HPDE6-E6E7 (cell line): ENCODE measurements at regions not wholly inside any gene's neighbourhood (a gene's known extent, or its start where the extent isn't known, plus 50 kb on each side); places are given as distances from the start of the nearest gene placed in this dataset.
A peak's percentile ranks its signal among the peaks of the same experiment; 100 is the strongest.

Source experiments
- DNase-seq: peaks from one replicate; pipeline ENCODE4 v3.0.0; 2011; ENCODE audit warnings: missing footprints; ENCODE audit errors: extremely low spot score

DNA sequence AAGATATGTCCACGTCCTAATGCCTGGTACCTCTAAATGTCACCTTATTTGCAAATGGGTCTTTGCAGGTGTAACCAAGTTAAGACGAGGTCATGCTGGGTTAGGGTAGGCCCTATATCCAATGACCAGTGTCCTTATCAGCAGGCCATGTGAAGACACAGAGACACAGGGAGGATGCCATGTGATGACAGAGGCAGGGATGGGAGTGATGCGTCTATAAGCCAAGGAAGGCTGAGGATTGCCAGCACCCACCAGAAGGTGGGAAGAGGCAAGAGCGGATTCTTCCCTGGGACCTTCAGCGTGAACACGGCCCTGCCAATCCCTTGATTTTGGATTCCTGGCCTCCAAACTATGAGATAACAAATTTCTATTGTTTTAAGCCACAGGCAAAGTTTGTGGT, 123.4 kb upstream of the CXCL14 start:
- DNase-seq: no peak

DNA sequence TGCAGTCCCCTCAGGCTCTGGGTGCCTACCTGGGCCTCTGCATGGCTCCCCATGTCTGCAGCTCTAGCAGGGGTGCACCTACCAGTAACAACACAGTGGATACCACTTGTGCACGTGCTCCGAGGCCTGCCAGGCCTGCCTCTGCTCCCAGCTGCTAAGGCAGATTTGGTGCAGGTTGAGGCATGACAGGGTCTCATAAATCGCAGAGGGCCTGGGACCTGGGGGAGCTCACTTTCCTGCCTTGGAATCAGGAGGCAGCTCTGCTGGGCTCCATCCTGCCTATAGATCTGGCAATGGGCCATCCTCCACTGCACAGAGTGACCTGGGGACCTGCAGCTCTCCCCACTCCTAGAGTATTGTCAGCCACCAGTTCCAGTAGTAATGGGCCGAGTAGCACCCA, 121.9 kb upstream of the CXCL14 start:
- no peak for DNase-seq

DNA sequence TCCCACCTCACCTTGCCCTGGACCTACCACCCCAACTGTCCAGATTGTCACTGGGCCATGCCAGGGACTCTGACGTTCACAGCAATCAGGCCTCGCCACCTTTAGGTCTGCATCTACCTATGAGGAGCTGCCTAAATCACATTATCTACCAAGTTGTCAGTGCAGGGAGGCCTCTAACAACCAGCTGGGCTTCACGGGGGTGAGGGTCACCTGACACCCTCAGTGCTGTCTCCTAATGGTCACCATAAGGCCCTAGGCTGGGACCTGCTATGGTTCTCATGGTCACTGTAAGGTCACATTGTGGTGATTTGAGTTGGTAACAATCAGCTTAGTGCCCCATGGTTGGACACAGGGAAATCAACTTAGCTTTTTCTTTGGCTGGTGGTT, 119.2 kb upstream of the CXCL14 start:
- DNase-seq: no peak

DNA sequence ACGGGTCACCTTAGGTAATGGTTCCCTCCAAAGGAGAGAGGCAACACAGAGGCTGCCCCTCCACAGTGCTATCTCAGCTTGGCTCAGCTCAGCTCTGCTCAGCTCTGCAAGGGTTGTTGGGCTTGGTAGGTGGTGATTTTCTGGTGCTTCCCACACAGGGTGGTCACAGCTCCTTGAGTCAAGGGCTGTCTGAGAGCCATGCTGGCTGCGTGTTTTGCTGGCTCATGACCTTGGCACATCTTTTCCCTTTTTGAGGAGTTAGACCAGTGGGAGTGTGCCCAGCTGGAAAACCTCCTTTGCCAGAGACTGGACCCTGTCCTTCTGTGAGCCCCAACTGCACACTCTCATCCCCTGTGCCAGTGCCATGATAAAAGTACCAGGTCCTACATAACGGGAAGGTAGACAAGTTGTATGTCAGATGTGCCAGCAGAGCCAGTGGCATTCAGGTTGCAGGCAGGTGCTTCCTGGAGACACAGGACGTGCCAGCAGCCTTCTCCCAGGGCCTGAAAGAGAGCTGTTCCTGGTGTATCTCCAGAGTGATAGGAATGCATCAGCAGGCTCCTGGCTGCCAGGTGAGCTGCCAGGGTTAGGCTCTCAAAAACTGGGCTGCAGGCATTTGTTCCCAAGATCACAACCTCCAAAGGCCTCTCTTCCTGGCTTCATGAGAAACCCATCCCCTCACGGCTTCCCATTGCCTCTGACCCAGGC, 118.6 kb upstream of the CXCL14 start:
- DNase-seq: no peak

DNA sequence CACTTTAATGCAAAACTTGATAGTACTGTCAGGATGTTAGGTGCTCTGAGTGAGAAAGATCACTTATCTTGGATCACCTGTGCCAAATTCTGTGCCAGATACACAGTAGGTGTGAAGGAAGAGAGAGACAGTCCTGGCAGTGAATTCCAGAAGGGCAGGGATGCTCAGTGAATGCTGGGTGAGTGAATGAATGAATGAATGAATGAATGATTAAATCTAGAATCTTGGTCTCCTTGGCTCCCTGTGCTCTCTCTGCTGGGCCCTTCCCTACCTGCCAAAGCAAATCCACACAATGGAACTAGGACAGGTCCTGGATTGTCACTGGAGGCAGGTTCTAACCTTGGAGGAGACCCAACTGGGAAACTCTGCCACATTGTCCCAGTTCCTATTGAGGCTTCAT, 117.5 kb upstream of the CXCL14 start:
- no peak for DNase-seq

DNA sequence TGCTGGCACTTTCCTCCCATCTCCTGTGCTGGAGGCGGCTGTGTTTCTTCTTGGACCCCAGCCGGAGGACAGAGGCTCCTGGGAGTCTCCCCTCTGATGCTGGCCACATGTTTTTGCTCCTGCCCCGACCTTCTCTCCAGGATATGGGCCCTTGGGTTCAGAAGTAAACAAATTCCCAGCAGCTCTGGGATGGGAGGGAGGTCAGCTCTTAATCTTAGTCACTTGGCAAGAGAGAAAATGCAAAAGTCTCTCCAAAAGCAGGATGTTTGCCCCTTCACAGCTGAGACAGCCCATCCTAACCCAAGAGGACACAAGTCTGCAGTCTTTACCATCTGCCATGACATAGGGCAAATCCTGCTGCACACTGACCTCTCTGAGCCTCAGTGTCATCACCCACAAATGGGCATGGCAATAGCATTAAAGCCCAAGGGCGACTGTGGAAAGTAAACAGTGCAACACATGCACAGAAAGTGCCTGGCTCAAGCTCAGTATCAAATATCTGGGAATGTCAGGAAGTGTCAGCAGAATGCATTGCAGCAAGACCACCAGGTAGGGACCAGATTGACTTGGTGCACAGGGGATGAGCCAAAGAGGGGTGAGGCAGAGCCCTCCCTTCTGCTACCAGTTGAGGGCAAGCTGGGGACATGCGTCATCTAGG, 117.0 kb upstream of the CXCL14 start:
- DNase-seq: no peak

DNA sequence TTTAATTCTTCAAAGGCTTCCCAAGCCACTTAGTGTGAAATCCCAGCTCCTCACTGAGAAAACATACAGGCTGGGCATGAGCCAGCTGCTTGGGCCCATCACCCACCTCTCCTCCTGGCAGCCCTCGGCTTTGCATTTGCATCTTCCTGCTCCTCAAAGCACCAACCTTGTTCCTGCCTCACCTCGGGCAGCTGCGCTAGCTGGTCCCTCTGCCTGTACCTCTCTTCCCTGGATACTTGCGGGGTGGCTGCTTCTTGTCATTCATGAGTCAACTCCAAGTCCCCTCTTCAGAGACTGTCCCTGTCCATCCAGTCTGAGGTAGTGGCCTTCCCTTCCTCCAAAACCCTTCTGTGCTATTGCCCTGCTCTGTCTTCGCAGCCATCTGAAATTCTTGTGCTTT, 116.1 kb upstream of the CXCL14 start:
- DNase-seq: no peak

DNA sequence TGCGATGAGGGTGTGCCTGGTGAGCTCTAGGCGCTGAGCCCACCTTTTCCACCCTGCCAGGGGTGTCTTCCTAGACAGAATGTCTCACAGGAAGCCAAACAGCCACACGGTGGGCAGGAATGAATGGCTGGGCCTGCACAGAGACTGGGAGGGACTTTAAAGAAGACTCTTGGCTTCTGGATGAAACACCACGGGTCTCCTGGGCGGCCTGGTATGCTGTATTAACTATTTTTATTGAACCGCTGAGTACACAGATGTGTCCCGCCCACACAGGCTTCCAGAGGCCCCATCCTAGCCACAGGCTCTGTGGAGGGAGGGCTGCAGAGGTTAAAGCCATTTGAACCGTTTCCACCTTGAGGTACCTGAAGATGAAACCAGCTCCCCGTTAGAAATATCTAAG, 115.2 kb upstream of the CXCL14 start:
- no peak for DNase-seq

DNA sequence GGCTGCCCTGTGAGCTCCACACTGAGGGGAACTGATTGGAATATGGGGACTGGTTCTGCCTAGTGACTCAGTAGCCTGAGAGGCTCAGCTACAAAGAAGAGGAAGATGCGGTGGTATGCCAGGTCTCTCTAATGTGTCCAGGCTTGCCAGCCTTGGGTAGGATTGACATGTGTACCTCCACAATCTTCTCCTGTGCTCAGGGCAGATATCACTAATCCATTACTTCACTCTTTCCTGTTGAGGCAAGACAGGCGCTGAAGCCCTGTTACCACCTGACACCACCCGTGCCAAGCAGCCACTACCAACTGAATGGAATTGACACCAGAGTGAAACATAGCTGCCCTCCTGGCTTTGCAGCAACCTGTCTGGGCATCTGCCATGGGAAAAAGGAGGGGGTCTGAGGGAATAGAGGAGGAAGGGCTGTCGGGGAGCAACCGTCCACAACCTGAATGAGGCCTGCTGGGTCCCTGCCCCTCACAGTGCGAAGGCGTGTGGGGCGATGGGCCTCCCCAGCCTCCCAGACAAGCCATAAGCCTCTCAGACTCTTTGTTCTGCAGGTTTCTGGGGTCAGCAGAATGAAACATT, 114.7 kb upstream of the CXCL14 start:
- DNase-seq: peak; percentile 91

DNA sequence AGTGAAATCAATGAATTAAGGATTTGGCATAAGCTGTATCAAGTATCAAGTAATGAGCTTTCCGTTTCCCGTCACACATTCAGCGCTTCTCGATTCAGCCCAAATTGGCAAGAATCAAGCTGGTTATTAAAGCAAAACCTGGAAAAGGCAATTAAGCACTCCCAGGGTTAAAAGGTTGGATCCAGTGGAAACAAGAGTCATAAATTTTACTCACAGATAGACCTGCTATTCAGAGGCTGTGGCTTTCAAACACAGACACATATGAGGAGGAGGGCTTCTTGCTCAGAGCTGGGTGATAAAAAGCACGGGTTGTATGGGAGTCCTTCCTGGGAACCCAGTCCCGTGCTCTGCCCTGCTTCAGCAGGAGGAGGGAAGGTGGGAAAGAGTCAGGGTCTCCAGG, 112.3 kb upstream of the CXCL14 start:
- no peak for DNase-seq

DNA sequence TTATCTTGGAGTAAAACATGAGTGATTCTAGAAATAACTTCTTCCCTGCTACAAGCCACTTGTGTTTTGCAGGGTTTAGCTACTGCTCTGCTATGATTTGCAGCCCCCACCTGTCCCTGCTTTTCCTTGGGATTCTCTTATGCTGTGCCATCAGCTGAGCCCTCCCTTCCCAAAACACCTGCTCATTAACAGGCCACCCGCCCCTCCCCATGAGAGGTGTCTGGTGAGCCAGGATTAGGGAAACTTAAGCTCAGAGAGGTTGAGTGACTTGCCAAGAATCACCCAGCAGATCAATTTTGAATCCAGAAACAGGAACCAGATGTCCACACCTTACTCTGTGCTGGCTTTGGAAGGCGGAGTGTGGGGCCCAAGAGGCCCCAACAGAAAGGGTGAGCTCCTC, 111.7 kb upstream of the CXCL14 start:
- DNase-seq: no peak

DNA sequence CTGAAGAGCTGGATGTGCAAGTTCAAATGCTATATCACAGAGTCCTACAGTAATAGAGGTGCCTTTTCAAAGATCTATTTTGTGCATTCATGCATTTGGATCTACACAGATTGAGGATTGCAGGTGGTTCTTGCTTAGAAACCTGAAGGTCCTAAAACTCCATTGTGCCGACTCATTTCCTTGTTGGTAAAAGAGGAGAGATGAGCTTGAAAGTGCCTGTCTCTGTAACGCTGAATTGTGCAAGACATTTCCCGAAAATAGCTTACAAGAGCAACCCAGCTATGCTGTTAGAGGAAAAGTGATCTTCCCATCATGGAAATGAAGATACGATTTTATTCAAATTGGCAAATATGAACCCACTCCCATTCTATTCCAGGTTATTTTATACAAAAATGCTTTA, 110.7 kb upstream of the CXCL14 start:
- no peak for DNase-seq

DNA sequence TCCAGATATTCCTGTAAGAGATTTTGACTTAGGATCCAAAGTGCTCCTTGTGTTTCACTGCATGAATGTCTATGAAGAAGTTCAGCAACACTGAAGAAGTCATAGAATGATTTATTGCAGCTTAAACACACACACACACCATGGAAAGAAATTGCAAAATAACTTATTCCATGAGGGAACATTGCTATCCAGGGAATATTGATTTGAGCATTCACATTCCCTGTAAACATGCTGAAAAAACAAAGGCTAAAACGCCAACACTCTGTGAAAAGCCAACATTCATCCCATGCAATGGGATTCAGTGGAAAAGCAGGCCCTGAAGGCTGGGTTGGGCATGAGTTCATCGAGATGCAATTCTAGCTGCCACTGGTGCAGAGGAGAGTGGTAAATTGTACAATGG, 109.6 kb upstream of the CXCL14 start:
- no peak for DNase-seq

DNA sequence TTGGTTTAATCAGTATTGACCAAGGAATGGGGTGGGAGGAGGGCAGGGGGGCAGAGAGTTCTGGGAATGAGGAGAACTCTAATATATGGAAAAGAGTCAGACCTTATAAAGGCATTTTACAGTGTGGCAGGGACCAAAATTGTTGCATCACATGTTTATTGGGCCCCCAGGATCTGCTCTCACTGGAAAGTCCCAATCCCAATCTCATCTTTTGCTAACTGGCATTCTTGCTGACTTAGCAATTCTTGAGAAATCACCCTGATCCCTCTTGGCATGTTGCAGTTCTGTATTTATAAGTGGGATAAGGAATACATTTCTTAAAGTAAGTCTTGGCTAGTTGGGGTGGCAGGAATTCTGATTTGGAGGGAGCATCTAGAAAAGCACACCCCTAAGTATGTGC, 104.4 kb upstream of the CXCL14 start:
- DNase-seq: no peak

DNA sequence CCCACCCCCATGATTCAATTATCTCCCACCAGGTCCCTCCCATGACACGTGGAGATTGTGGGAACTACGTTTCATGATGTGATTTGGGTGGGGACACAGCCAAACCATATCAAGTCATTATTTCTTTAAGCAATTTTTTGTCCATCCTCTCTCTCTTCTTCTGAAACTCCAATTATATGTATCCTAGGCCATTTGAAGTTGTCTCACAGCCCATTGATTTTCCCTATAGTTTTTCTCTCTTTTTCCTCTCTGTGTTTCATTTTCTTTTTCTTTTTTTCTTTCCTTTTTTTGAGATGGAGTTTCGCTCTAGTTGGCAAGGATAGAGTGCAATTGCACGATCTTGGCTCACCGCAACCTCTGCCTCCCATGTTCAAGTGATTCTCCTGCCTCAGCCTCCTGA, 101.9 kb upstream of the CXCL14 start:
- DNase-seq: no peak

DNA sequence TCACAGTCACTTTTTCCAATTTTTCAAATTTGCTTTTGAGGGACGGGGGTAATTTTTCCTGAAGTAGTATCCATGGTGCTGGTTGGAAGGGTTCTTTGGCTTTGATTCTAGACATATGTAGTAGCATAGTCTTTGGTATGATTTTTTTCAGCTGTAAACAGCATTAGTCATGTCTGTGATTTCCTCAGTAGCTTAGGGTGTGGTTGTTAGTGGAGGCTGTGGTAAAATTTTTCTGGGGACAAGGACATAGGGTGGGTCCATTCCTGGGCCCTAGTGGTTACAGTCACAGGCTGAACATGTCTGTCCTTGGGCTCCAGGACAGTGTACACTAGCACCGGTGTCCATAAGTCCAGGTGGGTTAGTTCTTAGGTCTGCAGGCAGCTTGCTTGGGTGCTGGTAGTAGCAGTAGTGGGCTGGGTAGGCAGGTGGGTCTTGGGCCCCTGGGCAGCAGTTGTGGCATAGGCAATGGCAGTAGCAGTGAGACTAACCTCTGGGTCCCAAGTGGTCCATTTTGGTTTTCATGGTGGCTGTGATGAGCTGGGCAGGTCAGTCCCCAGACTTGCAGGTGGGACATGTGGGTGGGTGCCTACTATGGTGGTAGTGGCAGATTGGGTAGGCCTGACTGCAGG, 100.0 kb upstream of the CXCL14 start:
- DNase-seq: no peak

DNA sequence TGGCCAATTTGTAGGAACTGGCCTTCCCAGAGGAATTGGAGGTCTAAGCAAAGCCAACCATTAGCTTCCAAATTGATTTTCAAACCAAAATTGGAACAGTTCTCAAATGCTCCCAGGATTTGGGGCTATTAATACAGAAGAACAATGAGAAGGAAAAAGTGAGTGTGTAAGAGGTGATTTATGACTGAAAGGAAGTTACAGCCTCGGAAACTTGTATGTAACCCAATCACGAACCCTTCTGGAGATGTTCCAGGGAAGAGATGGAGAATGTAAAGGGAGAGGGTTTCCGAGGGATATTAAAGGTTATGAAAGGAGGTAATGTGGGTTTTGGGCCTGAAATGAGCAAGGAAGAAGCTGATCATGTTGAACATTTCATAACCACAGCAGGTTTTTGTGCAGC, 93.2 kb upstream of the CXCL14 start:
- no peak for DNase-seq

DNA sequence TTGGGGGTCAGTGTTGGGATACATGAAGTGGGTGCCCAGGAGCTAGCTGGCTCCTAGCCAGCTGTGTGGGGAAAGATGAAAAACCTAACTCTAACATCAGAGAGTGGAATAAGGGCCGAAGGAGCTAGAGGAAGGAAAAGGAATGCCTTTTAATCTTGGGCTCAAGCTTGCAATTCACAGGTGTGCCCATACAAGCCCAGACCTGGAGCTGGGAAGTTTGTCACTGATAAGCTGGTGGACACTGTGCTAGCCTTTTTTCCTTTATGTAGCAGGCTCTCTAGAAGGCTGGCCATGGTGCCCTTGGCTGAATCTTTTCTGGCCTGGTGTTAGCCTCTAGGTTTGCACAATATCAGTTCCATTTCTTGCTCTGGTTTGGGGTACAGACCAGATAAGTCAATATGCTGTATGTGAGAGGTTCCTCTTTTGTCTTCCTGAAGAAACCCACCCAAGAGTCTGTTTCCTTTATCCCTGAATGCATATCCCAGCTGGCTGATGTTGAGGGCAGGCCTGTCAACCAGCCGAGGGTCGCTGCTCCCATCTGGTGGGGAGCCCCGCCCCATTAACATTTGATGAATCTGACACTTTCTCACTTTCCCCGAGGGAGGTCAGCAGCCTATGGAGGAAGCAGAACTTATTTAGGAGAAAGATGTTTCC, 92.4 kb upstream of the CXCL14 start:
- DNase-seq: no peak

DNA sequence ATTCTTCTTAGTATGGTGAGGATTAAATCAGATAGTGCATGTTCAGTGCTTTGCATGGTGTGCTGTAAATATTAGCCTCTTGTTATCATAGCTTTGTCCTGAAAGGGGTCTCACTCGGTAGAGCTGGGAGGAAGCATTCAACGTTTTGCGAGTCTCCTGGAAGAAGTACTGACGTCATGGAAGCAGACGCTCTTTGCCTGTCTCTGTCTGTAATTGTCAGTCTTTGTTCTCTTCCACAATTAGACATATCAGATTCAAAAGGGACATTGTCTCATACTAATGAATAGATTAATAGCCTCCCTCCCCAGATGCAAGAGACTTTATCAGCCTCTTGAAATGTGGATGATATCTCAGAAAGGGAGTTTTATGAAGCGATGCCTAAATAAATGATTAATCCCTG, 91.8 kb upstream of the CXCL14 start:
- no peak for DNase-seq

DNA sequence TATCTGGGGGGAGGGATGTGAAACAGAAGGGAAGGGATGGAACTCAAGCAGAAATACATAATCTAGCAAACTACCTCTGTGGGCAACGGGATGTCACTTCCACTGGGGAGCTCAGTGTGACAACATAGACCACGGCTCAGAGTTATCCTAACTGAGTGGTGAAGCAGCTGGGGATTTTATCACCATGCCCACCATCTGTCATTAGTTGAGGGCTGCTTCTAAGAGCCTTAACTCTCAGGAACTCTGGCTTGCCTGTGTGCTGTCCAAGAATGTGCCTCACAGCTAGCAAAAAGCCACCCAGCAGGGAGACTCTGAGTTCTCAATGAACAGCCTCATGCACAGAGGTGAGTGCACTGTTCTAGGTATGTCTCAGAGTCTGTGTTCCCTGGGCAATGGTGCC, 90.6 kb upstream of the CXCL14 start:
- DNase-seq: no peak

DNA sequence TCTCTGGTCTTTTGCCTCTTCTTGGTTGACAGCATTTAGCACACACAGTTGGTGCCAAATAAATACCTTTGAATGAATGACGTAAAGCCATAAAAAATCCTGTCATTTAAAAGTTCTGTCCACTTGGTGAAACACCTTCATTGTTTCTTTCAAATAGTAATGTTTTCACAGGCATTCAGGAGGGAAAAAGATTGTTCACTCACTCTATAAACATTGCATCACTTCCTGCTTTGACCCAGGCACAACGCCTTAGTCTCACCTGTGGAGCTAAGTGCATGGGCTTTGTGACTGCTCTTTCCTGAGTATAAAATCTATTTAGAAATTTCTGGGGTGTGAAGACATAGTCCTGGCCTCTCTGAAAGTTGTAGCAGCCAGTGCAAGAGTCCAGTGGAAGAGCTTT, 88.9 kb upstream of the CXCL14 start:
- no peak for DNase-seq

DNA sequence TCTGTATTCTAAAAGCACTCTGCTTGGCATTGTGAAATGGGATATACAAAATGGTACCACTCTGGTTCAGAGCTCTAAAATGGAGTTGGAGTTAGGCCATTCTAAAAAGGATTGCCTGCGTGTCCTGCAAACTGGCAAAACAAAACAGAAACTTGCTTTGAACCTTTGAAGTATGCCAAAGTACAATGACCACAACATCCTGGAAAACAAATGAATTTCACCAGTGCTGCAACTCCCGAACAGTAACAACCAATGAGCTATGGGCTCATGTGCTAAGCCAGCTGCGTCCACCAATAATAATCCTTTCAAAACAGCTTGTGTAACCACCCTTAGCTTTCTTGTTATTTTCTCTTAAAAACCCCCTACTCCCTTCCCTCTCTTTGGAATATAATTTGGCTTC, 88.4 kb upstream of the CXCL14 start:
- no peak for DNase-seq

DNA sequence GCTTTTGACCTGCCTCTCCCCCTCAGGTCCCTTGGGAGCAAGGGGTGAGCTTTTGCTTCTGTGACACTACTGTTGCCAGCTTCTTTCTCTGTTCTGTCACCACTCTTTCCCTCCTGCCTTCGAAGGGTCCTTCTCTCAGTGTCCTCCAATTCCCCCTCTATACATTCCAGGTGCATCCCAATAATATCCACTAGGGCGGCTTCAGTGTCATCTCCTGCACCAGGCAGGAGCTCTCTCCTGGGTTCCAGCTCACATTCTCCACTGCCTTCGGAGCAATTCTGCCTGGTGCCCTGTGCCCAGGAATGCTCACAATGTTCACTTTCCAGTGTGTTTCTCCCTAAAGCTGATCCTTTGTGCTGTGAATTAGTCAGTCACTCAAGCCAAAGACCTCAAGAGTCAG, 83.9 kb upstream of the CXCL14 start:
- no peak for DNase-seq
